HG02759 (cell line): ENCODE measurements at regions not wholly inside any gene's neighbourhood (a gene's known extent, or its start where the extent isn't known, plus 50 kb on each side); places are given as distances from the start of the nearest gene placed in this dataset.

Experiments used
- ATAC-seq: cut with Tn5 transposase; IDR thresholded peaks from one replicate; pipeline ENCODE4 v1.9.1; 2021; ENCODE audit warnings: mild to moderate bottlenecking, moderate library complexity; ENCODE audit not compliant: unreplicated experiment

DNA sequence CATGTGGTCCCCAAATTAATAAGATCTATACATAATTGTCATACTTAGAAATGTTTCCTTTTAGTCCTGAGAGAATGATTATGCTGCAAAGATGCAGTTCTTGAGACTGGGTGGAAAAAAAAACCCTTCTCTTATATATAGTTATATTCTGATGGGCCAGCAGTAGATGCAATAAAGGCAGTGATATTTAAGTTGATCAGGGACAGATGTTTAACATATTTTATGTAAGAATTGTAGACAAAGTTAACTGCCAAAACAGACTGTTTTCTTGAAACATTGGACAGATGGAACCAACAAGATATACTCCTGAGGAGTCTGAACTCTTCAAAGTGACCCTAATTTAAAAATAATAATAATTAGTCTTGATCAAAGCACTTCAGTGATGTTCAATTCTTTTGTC is 172.0 kb upstream of the LRIG1 start:
- no peak for ATAC-seq

DNA sequence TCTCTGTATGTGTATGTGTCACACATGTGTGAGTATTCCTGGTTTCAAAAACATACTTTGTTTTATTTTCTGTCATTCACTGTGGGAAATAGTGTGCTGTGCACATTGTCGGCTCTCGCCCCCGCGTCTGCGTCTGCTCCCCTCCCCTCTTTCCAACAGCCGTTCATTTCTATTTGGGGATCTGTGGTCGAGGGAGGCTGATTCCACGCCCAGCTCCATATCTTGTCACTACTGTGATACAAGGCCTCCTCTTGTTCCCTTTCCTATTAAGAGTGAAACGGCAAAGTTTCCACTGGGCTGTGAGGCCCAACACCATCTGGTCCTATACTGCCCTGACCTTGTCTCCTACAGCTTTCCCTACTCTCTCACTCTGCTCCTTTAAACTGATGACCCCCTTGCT is 172.5 kb upstream of the LRIG1 start:
- ATAC-seq: no peak

DNA sequence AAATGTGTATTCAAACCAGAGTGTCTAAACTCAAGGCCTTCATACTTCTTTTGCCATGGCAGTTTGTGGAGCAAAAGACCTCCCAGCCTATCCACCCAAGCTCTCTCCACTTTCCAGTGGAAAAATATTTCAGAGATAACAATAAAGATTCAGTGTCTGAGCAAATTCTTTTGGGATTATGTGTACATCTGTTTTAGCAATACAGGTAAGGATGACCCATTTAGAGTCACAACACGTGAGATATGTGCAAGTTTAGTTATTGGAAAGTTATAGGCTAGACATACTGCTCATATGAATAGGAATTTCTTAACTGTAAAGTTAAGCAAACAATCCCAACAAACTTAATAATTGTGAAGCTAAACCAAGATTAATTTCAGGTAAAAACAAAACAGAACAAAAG is 174.5 kb upstream of the LRIG1 start:
- no peak for ATAC-seq

DNA sequence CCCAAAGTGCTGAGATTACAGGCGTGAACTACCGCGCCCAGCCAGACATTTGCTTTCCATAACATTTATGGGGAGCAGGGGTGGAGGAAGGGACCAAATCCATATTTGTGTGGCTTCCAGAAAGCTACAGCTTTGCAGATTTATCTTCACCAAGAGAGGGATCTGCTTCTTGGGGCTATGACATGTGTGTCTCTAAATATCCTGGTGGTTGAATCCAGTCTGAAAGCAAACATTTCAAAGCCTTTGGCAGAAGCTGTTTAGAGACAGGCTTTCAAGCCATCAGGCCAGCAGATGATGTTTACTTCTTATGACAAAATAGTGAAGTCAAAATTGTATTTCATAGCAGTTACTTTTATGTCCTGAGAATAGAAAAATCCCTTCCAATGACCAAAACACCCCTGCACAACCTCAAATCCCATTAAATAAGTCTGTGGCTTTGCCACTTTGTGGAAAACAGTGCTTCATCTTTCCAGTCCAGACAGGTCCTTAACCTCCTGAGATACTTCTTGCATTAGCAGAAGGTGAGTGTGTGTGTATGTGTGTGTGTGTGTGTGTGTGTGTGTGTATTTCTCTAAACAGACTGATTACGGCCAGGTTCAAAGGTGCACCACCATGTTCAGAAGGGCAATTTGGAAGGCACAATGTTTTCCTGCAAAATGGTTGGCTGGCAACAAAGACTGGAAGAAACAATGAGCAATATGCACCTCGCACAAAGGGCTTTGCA is 191.4 kb upstream of the LRIG1 start:
- ATAC-seq: no peak

DNA sequence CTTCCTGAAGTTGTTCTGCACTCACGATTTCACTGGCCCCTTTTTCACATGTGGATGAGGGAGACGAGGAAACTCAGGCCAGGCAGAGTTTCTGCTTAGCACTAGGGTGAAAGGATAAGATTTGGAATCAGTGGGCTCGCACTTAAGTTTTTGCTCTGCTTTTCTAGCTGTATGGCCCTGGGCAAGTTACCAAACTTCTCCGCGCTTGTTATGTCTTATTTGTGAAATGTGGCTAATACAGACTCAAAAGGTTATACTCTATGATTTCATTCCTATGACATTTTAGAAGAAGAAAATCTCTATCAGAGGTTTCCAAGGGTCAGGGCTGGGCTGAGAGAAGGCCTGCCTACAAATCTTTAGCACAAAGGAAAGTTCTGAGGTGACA is 191.9 kb upstream of the LRIG1 start:
- no peak for ATAC-seq

DNA sequence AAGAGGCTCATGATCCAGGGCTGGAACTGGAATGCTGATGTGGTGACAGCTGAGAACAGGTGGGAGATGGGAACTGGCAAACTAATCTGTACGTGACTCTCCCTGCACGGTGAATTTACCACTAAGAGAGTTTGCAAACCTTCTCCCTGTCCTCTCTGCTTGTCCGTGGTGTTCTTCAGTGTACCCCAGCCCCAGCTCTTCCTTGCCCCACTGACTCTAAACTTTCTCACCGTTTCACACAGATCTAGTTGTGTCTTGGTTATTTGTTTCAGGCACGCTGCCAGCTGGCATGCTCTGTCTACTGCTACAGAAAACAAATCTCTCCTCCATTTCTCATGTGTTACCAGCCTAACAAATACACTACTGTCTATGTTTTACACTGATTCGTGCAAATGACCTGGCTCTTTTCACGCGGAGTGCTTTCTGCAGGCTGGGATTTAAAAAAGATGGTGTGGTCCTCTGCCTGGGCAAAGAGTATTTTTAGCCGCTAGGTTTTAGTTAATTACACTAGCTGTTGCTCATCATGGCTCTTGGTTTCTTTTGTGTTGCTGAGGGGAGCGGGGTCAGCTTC is 192.7 kb upstream of the LRIG1 start:
- no peak for ATAC-seq

DNA sequence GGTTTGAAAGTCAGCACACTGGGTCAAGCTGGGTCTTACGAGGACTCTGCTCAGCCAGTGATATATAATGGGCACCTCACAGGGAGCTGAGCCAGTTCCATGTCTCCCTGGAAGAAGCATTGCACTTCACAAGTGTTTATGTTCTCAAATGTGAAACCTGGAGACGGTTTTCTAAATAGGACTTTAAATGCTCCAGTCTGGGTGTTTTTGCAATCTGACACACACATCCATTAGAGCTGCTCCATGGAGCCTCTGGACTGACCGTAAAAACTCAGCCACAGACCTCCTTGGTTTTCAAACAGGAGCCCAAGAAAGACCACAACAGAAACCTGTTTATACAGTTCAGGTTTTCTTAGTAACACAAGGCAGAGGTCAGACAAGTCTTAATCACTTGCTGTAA is 201.3 kb upstream of the LRIG1 start:
- ATAC-seq: no peak

DNA sequence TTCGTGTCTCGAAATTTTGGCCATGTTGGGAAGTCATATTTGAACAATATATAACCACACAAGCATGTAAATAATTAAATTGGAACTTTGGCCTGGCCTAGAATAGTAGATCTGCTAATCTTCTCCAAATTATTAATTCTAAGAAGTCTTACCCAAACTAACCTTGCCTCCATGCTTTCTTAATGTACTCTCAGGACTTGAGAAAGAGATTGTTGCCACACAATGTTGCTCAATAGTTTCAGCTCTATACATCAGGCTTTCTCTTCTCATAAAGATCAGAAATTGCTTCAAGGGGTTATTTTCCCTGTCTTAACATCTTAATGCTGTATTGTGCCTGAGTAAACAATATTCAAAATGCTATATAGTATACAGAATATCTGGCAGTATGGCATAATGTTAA is 202.7 kb upstream of the LRIG1 start:
- ATAC-seq: no peak

DNA sequence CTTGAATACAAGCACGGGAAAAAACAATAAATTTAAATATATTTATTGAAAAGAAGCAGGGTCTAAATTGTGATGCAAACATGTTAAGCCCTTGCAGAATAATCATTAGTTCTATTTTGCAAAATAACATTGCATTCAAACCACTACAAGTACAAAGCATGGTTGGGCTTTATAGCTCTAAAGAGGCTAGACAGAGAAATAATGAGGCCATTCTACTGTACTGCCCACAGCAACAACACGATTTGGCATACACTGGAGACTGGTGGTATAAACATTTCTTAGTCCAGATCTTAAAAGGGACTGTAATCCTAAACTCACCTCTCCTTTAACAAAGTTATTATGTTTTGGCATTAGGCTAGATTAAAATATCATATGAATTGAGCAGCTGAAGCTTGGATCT is 204.3 kb upstream of the LRIG1 start:
- ATAC-seq: no peak

DNA sequence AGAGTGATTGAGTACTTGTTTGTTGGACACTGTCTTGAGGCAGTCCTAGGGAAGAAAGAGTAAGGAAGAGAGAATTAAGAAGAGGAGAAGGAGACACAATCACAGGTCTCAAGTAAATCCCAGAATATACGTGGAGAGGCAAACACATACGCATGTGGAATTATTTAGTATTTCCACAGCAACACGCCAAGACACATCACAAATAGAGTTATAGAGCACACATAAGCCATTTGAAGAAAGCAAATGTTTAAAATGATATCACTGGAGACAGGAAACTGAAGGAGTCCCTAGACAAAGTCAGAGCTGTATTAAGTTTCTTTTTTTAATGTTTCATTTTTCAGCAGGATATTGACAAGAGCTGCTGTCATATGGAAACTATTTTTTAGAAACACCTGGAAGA is 206.1 kb upstream of the LRIG1 start:
- ATAC-seq: no peak

DNA sequence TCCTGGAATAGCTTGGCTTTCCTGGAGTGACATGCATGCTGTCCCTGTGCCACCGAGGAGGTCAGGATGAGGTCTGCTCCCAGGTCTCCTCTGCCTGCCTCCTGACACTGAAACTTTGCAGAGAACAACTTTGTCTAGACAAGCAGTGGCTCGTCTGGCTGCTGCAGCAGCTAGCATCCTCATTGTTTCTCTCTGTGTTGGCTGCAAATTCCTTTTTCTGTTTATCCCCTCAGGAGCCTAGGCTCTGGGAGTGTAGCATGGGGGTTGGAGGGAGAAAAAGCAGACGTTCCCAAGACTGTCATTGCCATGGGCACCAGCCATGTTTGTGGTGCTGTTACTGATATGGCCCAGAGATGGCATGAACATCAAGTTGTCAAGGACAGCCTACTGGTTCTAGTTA is 208.7 kb upstream of the LRIG1 start:
- no peak for ATAC-seq

DNA sequence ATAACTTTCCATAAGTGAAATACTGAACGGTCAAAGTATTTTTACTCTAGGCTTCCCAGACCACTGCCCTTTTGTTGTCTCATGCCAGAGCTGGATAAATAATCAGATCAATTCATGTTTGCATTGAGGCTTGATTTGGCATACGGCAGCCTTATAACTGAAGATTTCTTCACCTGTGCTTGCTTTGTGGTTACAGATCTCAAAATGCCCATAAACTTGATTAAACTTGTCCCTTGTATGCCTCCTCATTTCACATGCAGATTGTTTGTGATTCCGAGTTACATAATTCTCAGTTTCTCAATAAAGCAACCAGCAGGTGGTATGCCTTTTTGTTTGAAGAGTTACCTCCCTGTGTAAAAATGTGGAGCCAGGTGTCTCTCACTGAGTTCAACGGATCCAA is 211.4 kb upstream of the LRIG1 start:
- no peak for ATAC-seq

DNA sequence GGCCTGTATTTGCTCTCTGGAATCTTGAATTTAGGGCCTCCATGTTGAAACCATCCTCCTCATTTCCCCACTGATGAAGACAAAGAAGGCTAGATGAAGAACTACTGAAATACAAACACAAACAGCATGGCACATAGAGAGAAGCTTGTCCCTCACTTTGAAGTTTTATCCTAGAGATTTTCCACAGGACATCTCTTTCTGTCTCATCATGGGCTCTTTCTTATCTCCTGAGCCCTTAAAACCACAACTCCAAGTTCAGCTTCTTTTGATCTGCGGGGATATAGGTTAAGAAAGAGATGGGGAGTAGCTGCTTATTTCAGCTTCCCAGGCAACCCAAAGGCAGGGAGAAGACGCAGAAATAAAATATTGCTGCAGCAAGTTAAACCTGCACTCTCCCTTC is 213.1 kb upstream of the LRIG1 start:
- no peak for ATAC-seq

DNA sequence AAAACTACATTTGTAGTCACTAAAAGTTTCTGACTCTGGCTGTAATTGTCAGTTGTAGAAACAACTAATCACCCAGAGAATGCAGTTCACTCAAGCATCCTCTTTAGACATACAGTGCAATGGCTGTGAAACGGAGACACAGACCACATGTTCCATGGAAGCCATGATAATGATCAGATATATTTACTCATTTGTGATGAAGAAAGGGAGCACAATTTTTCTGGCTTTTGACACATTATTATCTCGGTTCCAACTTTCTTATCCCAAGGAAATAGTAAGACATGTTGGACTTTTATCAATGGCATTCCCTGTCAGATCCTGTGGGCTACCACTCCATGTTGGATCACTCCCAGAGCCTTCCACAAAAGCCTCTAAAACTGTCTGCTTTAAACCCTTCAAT is 215.0 kb upstream of the LRIG1 start:
- ATAC-seq: no peak

DNA sequence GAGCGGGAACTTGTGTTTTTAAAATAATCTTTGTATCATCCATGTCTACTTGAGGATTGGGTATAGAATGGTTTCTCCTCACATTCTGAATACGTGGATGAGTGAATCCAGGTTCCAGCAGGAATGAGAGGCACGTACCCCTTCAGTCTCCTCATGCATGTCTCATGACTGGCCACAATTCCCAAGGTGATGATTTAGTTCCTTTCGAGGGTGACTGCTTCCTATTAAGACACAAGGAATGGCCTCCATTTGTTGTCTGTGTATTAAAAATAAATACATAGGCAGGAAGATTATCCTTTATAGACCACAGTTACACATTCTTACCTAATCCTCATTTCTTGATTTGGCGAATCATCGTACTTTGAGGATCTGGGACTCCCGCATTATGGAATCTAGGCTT is 217.0 kb upstream of the LRIG1 start:
- no peak for ATAC-seq

DNA sequence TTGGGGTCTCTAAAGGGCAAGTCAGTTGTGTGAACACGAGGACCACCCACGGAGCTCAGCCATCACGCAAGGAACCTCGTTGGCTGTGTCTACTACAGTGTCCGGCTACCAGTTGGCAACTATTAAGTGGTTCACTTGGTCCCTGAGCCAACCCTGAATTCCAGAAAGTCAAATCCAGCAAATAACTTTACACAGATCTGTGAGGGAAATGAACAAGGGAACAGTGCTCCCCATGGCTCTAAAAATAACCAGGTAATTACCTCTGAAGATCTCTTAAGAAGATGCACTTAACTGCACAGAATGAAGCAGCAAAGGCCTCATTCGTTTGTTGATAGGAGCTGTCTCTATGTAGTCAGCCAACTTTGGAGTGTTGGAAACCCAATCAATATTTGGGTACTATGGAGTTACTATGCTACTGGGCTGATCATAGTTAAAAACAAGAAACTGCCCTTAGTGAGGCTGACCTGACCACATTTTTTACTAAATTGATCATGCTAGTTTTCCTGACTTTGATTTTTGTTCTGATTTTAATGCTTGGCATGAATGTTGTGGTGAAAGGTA is 219.1 kb upstream of the LRIG1 start:
- ATAC-seq: no peak

DNA sequence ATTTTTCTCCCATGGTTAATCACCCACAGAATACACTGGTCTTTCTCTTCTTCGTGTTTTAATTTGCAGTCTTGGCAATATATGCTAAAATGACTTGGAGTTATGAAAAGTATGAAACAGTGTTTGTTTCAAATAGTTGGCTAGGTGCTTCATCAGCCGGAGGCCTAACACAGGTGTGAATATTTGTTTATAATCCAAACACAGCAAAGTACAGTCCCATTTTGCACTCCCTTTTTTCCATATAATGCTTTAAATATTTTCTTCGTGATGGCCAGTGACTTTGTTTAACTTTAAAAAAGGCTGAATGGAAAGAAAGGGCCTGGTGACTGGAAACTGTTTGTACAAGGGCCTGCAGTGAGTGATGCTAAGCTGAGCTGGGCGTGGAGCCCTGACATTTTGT is 219.7 kb upstream of the LRIG1 start:
- no peak for ATAC-seq

DNA sequence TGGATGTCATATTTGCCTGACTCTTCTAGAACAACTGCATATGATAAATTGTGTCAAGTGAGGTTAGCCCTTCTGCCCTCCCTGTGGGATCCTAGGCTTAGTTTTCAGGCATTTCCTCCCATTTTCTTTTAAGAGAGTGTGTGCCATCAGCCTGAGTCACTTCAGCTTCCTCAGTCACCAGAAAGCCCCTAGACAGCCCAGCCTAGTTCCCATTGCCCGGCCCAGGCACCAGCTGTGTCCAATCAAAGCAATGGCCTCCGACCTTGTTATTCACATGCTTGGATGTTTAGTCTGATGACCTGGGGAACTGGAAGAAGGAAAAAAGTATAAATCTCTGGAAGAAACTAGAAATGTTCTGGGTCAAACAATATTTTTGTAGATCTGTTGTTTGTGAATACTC is 221.9 kb upstream of the LRIG1 start:
- ATAC-seq: no peak

DNA sequence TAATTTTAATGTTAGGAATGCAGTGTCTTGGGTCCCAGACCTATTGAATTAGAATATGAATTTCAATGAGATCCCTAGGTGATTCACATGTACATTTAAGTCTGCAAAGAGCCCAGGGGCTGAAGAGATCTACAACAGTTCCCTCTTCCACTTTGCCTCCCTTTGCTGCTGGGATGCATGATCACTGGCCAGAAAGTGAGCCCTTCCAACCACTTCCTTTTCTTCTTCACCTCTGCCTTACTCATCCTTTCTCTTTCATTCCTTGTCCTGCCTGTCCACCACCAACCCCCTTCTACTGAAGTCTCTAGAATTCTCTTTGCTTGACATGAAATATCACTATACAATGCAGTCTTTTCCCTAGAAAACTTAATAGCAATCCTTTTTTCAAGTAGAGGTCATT is 222.4 kb upstream of the LRIG1 start:
- no peak for ATAC-seq

DNA sequence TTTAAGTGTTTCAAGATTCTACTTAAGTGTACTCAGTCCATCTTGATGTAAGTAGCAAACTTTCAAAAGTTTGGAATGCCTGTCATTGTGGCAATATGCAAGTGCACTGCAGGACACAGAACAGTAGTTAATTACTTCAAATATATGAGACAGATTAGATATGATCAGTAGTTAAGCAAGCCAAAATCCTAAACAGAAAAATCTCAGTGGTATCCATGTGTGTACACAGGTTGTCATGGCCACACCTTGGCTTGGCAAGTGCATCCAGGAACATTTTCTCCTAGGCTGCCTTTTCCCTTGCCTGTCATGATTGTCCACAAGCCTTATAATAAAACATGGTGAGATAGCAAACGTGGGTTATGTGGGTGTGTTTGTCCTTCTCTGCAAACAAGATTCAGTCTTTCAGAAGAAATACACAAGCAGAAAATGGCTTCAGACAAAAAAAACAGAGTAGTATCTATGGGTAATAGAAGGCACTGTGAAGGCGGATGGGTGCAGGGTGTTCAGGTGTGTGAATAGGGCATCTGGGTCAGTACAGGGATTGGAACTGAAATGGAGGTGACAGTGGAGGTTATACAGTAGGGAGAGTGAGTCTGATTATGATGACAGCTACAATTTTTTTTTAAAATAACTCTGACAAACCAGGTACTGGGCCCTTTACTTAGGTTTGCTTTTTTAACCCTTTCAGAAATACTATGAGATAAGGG is 229.0 kb upstream of the LRIG1 start:
- no peak for ATAC-seq

DNA sequence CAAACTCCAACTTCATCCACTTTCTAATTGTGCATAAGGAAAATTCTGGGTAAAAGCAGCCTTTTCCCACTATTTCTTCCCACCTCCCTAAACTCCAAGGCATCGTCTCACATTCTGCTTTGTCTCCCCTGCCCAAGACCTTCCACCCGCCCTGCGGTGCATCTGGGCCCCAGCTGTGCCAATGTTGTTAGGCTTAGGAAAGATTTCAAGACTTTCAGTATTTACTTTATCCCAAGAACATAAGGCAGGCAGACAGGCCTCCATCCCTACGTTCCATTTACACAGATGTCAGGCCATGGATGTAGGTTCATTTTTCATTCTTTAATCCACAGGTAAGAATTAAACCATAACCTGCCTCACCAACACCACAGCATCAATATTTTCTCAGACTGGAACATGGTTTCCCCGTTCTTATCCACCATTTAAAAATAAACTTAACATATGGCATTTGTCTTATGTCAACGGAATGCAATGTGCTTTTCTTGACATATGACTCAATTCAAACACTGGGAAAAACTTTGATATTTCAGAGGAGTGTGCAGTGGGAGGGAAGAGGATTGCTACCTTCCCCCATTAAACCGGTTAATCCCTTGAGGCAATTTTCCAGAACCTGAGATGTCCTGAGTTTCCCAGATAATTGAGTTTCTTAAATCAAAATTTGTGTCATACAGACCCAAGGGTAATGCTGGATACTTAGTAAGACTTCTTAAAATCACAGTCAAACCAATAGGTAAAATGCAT is 238.0 kb upstream of the LRIG1 start:
- no peak for ATAC-seq

DNA sequence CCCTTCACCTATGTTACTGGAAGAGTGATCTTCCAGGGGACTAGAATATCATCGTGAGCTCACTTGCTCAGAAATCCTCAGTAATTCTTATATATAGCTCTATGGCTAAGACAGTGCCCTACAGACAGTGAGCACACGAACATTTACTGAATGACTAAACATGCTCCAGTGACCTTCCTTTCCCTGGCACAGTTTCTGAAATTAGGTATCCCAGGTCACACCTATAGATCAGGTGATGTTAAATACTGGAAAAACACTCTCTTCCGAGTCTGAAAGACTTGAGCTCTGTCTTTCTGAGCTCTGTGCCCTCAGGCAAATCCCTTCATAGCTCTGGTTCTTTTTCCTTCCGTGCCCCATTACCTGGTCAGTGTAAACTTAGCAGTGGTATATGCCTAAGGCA is 239.4 kb upstream of the LRIG1 start:
- no peak for ATAC-seq
